ENCODE measurements at regions not wholly inside any gene's neighbourhood (a gene's known extent, or its start where the extent isn't known, plus 50 kb on each side); places are given as distances from the start of the nearest gene placed in this dataset.

DNA sequence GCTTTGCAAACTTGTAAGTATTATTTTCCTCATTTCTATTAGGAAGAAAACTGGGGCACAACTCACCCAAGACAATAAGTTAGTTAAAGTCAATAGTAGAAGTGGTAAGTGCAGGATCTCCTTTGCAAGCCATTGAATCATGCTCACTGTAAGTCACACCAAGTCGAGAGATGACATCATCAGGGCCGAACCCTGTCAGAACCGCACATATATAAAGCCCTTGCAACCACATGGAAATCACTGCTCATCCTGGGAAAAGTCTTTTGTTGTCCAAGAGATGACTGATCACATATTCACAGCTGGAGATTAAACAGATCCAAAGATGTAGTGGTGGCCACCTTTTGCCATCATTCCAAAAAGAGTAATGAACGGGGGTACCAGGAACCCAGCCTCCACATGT lies 484.8 kb upstream of the ID2 start:
- DNase-seq (ENCODE audit: low read depth in 2 of 2): no peak

DNA sequence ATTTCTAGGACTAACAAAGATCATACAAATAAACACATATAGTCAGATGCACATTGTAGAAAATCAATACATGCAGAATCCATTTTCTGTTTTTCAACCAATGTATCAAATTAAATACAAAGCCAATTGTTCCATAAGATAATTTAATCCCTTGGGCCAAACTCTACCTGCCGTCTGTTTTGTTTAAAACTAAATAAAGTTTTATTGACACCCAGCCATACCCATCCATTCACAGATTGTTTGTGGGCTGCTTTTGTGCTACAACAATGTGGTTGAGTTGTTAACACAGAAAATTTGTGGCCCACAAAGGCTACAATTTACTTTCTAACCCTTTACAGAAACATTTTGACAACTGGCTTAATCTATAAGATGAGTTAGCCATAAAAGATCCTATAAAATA lies 484.0 kb upstream of the ID2 start:
- no peak for DNase-seq (ENCODE audit: low read depth in 2 of 2)

DNA sequence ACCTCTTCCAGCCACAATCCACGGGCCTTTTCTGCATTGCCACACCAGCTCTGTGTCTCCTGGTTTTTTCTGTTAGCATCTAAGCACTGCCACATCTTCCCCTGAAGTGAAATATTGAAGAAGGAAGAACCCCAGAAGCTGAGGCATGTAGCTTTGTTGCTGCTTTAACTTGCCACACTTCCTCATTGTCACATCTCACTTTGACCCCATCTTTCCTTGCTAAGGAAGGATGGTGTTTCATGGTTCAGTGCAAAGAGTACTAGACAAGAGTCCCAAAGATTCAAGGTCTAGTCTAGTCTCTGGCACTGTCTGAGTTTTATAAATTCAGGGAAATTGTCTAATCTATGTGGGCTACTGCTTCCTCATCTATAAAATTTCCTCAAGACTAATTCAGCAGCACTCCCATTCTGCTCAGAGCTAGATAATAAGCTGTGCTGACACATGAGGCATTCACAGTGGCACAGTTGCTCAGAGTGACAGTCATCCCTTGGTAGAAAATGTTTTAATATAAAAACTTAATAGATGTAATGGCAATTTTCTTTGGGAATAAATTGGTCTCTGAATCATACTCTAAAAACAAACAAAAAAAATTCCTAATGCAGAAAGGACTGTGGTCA lies 483.0 kb upstream of the ID2 start:
- DNase-seq (ENCODE audit: low read depth in 2 of 2): no peak

DNA sequence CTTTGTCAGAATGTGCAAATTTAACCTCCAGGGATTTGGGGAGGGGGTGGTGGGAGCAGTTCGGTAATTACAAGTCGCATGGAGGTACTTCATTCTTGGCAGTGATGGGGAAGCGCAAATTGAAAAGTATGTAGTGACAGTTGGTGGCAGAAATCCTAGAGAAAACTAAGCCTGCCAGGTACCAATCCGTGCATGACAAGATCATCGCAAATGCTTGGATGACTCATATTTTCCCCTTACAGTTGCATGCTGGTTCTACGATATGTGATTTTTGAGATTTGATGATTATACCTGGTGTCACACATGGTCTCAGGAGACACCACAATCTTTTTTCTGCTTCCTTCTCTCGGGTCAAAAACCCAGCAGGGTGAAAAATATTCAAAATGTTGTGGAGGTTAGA lies 479.7 kb upstream of the ID2 start:
- DNase-seq (ENCODE audit: low read depth in 2 of 2): no peak

DNA sequence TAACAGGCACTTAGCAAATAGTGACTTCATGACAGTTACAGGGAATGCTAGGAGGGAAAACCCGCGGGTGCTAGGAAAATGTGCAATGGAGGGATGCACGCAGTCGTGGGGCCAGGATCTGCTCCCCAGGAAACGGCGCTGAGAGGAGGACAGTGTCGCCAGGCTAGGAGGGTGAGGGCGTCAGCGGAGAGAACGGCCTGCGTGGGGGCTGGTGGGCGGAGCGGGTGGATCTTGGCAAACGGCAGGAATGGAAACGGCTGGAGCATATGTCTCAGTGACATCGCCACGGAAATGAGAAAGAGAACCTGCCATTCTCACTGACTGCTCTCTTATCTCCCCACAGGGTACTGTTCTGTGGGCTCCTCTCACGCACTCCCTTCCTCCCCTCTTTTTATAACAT lies 478.5 kb upstream of the ID2 start:
- no peak for DNase-seq (ENCODE audit: low read depth in 2 of 2)

DNA sequence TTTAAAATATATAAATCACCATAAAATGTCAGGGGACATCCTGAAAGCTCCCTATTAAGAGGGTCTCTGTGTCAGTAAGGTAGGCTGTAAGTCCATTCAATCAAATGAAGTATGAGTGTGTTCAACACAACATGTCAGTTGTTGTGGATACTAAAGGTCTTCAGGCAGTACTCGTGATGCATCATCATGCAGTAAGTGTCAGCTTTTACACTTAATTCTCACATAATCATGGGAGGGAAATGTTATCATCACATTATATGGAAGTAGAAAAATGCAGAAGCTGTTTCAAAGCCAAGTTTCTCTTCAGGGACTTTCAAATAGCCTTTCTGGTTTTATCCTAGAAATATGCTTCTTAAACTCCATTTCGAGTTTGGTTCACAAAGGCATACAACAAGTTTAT lies 477.1 kb upstream of the ID2 start:
- DNase-seq (ENCODE audit: low read depth in 2 of 2): no peak

DNA sequence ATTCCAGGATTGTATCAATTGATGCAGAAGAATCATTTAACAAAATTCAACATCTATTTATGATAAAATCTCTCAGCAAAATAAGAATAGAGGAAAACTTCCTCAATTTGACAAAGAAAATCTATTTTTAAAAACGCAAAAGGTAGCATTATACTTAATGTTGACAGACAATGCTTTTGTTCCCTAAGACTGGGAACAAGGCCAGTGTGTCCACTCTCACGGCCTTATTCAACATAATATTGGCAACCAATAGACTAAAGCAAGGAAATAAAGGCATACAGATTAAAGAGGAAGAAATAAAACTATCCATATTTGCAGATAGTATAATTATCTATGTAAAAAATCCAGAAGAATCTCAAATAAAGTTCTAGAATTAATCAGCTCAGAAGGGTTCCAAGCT lies 472.4 kb upstream of the ID2 start:
- no peak for DNase-seq (ENCODE audit: low read depth in 2 of 2)

DNA sequence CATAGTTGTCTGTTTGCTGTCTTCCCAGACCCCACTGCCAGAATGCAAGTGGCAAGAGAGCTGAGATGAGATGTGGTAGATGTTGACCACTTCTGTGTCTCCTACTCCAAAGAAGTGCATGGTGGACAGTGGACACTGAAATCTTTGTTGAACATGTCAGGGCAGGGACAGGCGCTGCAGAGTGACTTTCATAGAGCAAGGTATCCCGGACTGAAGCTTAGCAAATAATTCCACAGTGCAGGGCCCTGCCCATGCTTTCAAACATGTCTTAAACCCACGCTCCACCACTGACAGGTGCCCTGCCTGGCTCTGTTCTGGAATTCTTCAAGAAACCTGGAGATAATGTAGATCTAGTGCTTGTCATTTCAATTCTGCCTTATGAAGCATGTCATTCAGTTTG lies 470.5 kb upstream of the ID2 start:
- no peak for DNase-seq (ENCODE audit: low read depth in 2 of 2)

DNA sequence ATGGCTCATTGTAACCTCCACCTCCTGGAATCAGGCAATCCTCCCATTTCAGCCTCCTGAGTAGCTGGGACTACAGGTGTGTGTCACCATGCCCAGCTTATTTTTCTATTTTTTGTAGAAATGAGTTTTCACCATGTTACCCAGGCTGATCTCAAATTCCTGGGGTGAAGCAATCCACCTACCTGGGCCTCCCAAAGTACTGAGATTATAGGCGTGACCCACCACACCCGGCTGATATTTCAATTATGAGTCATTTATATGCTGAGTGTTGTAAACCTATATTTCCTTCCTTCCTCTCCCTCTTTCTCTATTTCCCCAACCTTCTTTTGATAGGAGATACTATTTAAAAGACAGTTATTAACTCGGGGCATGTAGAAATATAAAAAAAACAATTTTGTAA lies 469.6 kb upstream of the ID2 start:
- no peak for DNase-seq (ENCODE audit: low read depth in 2 of 2)

DNA sequence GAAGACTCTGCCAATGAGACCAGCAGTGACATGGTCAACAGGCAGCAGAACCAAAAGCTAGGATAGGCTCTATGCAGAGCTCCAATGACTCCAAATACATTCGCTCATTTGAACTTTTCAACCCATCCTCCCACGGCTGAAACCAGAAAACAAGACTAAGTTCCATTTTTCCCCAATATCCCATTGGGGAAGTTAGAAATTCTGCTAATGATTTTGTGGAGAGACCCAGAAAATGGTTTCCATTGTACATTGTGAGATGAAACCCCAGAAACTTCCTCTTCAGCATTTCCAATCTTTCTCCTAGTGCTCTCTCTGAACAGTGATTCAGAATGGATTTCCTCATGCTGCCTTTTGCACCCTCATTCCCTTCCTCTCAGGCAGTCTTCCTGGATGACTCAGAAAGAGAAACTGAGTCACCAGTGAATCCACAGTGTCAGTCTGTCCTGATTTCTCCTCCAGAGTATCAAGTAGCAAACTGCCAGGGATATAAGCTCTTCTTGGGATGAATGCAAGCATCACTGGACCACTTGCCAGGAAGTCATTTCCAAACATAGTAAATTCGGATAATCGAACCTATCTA lies 467.7 kb upstream of the ID2 start:
- no peak for DNase-seq (ENCODE audit: low read depth in 2 of 2)

DNA sequence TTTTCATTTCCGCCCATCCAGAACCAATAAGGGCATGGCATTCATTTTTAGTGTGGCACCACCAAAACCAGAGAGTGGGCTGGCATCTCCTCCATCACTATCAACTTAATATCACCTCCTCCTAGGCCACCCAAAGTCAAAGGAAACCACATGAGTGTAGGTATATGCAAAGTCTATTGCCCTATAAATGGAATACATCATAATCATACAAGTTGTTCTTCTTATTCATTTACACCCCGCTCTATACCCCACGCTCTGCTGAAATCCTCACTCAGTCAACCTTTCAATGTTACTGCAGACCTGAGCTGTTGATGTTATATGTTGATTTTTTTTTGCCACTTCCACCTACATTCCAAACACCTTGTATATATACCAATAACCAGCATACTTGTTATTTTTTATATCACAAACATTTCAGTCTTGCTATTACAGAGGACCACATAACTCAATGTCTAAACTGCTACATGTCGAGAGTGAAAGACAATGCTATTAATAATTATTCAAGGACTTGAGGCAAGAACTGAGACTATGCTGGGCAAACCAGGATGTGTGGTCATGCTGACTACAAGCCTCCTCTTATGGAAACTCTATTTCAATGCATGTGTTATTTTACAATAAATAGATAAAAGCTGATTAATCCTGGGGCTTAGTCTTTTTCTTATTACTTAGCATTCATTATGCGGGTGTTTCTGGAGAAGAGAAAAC lies 466.5 kb upstream of the ID2 start:
- no peak for DNase-seq (ENCODE audit: low read depth in 2 of 2)

DNA sequence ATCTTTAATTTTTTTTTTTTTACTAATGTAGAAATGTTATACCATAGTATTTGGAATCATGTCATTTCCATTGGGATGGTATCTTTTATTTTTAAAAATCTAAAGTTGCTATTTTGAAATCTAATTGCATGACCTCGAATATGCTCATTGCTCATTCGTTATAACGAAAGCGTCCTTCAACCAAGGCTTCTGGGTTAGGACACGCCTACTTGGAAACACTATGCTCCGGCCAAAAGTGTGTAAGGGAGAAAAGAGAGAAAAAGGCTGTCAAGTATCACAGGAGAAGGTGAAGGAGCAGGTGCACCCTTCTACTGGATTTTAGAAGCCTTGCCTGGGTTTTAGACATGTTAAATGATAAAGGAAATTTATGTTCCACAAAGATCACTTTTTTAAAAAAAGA lies 465.9 kb upstream of the ID2 start:
- no peak for DNase-seq (ENCODE audit: low read depth in 2 of 2)

DNA sequence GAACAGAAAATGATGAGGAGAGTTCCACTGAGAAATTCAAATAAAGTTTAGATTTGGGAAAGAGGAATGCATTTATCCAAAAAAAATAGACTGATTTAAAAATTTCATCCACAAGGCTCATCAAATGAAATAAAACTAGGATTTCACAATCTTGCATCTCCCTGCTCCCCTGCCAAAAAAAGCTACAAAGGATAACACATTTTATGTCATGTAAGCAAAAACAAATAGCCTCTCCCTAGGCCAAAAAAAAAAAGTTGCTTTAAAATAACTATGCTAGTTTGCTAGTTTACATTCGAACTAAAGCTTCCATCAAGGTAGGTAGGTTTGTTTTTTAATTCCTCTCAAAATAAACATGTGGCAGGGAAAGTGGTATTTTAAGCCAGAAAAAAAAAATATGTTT lies 465.5 kb upstream of the ID2 start:
- no peak for DNase-seq (ENCODE audit: low read depth in 2 of 2)

DNA sequence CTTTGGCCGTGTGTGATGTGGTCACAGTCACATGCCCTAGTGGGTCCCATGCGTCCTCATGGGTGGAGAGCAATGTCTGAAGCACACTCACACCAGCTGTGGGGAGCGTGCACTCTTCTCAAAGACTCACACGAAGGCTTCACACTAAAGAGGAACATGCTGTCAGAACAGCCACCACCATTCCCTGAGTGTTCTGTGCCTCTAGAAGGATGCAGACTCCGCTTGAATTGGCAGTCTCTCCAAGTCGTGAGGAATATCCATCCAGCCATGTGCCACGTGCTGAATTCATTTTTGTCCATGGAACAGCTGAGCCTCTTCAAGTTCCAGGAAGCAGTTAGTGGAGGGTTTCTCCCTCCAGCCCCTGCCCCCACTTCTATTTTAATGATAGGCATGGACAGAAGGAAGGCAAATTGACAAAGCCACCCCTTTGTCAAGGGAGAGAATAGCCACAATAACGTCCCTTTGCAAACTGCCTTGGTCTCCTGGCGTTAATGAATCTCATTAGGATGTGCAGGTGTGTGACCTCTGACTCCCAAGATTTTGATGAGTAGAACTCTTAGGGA lies 464.3 kb upstream of the ID2 start:
- DNase-seq (ENCODE audit: low read depth in 2 of 2): no peak

DNA sequence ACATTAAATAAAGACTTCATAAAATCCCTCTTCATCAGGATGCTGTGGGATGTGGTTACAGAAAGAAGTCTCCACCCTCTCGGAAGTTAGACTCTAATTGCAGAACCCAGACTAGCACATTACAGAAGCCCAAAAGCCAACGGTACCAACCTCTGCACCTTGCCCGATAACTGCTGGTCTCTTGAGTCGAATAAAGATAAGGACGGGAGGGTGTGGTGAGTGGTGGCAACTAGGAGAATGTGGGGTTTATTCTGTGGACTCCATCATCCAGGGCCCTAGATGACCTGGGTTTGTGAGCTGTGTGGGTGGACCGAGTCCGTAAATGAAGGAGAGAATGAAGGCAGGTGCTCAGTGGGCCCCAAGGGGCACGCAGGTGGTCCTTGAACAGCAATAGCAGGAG lies 462.8 kb upstream of the ID2 start:
- DNase-seq (ENCODE audit: low read depth in 2 of 2): no peak

DNA sequence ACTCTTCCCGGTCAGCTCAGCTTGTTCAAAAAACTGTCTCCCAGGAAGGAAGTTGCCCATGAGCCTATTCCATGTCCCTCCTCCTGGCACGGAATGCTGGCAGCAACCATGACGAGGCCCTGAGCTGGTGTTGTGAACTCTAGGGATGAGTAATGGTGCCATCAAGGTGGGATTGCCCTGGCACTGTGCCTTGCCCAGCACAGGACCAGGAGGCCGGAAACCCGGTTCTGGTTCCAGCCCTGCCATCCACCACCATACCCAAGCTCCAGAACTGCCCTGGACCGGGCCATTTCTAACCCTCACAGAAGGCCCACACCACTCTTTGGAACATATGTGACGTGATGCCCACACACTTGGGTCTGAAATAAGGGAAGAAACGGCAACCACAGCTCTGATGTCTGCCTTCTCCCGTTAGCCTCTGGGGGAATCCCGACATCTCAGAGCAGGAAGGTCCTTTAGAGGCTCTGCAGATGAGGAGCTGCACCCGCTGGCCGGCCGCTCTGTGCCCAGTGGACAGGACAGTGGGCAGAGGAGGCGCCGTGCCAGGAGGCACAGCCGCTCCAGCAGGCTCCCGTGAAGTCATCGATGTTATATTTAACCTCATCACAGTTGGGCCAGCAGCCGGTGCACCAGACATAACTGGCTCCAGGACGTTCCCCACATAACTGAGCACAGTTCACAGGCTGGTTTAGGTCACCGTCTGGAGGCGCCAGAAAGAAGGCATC lies 462.1 kb upstream of the ID2 start:
- no peak for DNase-seq (ENCODE audit: low read depth in 2 of 2)

DNA sequence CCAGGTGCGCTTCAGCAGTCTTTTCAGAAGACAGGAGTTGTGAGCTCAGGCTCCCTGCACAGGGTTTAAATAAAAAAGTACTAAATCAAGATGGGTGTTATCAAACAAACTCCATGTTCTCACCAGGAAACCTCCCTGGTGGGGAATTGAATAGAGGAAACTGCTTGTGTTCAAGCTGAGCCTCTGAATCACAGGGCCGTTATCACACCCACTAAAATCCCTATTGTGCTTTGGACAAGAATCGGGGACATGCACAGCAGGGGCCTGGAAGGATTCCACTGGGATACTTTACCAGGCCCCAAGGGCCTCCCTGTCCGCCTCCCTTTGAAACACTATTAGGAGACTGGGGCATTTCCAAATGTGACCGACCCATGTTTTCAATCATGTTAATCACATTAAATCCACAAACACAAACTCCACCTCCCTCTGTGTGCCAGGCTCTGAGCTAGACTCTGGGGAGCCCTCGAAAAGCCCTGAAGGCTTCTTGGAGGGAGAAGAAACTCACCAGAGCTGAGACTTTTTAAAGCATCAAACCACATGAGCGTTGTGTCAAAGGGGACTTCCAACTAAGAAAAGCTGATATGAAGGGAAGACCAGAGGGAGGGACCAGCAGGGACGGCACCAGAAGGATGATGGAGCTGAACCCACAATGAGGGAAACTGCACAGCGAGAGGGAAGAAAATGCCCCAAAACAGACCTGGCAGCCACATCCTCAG lies 458.7 kb upstream of the ID2 start:
- no peak for DNase-seq (ENCODE audit: low read depth in 2 of 2)

DNA sequence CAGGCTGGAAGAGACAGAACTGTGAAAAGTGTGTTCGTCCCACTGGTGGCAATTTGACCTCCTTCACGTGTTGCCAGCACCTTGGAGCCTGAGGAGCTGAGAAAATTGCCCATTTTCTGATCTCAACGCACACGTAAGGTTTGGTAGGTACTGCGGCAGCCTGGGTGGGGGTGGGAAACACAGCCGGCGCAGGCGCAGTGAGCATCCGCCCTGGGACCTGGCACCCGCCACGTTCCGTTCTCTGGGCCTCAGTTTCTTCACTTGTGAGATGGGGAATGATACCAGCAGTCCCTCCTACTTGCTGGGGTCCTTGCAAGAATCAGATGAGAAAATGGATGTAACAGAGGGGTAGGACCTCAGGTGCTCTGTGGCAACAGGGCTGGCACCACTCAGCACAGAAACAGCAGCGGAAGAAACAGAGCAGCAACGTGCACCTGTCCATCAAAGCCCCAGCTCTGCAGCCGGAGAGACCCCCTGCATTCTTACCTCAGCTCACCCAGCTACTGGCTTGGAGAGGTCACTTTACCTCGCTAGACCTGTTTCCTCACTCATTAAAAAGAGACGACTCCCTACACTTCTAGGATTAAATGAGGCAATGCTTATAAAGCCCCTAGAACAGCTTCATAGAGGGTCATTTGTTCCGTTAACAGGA lies 458.0 kb upstream of the ID2 start:
- no peak for DNase-seq (ENCODE audit: low read depth in 2 of 2)

DNA sequence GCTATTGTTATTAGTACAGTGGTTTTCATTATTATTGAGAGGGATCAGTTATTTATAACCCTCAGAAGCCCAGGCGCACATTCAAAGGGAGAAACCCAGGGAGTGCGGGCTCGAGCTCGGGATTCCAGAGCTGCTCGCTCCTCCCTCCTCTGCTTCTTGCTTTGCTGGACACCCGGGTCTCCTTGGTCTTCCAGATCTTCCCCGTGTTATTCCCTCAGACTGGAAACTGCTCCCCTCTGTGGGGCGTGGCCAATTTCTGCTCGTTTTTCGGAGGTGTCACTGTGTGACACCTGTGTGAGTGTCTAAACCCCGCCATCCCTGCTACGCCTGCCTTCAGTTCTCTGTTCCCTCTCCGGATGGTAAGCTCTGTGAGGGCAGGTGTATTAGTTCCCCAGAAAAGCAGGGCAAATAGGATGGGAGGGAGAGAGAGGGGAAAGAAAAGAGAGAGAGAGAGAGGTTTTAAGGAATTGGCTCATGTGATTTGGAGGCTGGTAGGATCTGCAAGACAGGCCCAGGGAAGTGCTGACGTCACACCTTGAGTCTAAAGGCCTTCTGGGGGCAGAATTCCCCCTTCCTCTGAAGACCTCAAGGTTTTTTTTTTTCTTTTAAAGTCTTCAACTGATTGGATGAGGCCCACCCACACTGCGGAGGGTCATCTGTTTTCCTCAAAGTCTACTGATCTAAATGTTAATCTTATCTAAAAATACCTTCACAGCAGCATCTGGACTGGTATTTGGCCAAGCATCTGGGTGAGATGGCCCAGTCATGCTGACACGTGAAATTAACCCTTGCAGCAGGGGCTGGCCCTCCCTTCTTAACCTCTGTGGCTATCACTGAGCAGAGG lies 457.3 kb upstream of the ID2 start:
- no peak for DNase-seq (ENCODE audit: low read depth in 2 of 2)

DNA sequence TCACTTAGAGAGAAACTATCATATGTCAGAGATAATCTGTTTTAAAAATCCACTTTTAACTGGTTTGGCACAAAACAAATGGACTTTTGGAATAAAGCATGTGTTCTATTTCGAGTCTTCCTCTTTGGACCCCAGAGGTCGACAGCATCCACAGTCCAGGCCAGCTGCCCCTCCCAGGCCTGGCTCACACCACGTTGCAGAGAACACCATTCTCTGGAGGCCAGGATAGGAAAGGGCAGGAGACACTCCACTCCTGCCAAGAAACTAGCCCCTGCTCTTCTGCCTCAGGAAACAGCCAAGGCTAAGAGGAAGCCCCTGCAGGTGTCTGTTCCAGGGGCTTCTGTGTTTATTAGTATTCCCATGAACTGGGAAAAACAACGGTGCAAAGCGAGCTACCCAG lies 456.6 kb upstream of the ID2 start:
- no peak for DNase-seq (ENCODE audit: low read depth in 2 of 2)

DNA sequence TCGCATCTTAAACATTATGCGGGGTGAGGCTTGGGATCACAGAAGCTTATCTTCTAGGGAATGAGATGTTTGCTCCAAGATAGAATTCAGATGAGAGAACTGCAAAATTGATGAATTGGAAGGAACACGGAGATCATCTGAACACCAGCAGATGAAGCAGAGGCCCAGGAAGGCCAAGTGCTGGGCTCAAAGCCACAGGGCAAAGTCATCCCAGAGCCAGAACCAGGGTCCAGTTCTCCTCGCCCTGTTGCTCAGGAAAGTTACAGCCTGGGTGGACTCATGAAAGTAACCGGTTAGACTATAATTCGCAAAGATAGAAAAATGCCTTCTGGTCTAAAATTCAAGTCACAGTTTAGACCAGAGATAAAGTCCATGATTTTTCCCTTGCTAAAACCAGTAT lies 456.1 kb upstream of the ID2 start:
- no peak for DNase-seq (ENCODE audit: low read depth in 2 of 2)

Data from activated CD8-positive, alpha-beta memory T cell treated with anti-CD3 and anti-CD28 coated beads for 4 hours (primary cell).